ENCODE measurements at regions not wholly inside any gene's neighbourhood (a gene's known extent, or its start where the extent isn't known, plus 50 kb on each side); places are given as distances from the start of the nearest gene placed in this dataset.
"Not testable (repeated sequence)": the region's sequence is repeated elsewhere in the genome, so short reads cannot be mapped to it uniquely, and the experiment has no call there.

- TF ChIP-seq POLR2A (IDR thresholded peaks at IDR 0.05) (no peak), EP300 (IDR thresholded peaks at IDR 0.05) (no peak), POLR2AphosphoS5 (IDR thresholded peaks at IDR 0.05) (no peak)
- TF ChIP-seq, protein P1, sequence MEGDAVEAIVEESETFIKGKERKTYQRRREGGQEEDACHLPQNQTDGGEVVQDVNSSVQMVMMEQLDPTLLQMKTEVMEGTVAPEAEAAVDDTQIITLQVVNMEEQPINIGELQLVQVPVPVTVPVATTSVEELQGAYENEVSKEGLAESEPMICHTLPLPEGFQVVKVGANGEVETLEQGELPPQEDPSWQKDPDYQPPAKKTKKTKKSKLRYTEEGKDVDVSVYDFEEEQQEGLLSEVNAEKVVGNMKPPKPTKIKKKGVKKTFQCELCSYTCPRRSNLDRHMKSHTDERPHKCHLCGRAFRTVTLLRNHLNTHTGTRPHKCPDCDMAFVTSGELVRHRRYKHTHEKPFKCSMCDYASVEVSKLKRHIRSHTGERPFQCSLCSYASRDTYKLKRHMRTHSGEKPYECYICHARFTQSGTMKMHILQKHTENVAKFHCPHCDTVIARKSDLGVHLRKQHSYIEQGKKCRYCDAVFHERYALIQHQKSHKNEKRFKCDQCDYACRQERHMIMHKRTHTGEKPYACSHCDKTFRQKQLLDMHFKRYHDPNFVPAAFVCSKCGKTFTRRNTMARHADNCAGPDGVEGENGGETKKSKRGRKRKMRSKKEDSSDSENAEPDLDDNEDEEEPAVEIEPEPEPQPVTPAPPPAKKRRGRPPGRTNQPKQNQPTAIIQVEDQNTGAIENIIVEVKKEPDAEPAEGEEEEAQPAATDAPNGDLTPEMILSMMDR (IDR thresholded peaks at IDR 0.05) = no peak
- Histone ChIP-seq H3K27me3 (no peaks in the 10 kb centered on the region), H3K4me1 (no peaks in the 10 kb centered on the region), H3K27ac (no peak overlapping the region), H3K4me3 (no peak overlapping the region), H3K9me3 (no peaks in the 10 kb centered on the region), H3K36me3 (no peaks in the 10 kb centered on the region)
- DNase-seq (ENCODE audit: low spot score in 2 of 2) = no peak
These were observed 63.6 kb upstream of the HGF start for GRCh38 chr7:81833401-81833800.

DNA sequence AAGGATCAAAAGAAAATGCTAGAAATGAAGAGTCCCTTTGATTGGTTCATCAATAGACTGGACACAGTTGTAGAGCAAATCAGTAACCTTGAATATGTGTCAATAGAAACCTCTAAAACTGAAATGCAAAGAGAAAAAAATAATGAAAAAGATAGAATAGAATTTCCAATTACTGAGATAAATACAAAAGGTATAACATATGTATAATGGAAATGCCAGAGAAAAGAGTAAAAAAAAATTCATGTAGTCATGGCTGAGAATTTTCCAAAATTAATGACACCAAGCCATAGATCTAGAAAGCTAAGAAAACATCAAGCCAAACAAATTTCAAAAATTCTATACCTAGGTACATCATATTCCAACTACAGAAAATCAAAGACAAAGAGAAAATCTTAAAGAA, 62.0 kb upstream of the HGF start:
- Histone ChIP-seq H3K9me3 (no peaks in the 10 kb centered on the region), H3K4me3 (no peak overlapping the region), H3K27me3 (no peaks in the 10 kb centered on the region), H3K4me1 (no peaks in the 10 kb centered on the region), H3K36me3 (no peaks in the 10 kb centered on the region), H3K27ac (no peak overlapping the region)
- no peak for TF ChIP-seq POLR2AphosphoS5 (IDR thresholded peaks at IDR 0.05)
- TF ChIP-seq, protein P1 (IDR thresholded peaks at IDR 0.05) = no peak
- no peak for TF ChIP-seq EP300 (IDR thresholded peaks at IDR 0.05)
- no peak for TF ChIP-seq POLR2A (IDR thresholded peaks at IDR 0.05)
- DNase-seq (ENCODE audit: low spot score in 2 of 2) = no peak

GRCh38 chr7:81829511-81829910, 59.7 kb upstream of the HGF start:
- not testable (repeated sequence) for H3K4me1 ChIP-seq; DNase-seq (ENCODE audit: low spot score in 2 of 2); H3K27me3 ChIP-seq; H3K27ac ChIP-seq; H3K4me3 ChIP-seq; H3K36me3 ChIP-seq; H3K9me3 ChIP-seq
- WGBS = 70% methylated on average over 4 of the region's 4 CpGs

- H3K4me3 ChIP-seq = no peak overlapping the region
- no peaks in the 10 kb centered on the region for H3K27me3 ChIP-seq
- WGBS = 38% methylated on average over 1 of the region's 1 CpG
- no peak for TF ChIP-seq EP300 (IDR thresholded peaks at IDR 0.05)
- TF ChIP-seq POLR2AphosphoS5 (IDR thresholded peaks at IDR 0.05) = no peak
- TF ChIP-seq, protein P1 (IDR thresholded peaks at IDR 0.05) = no peak
- TF ChIP-seq POLR2A (IDR thresholded peaks at IDR 0.05) = no peak
- no peaks in the 10 kb centered on the region for H3K4me1 ChIP-seq
- H3K27ac ChIP-seq = no peak overlapping the region
- no peaks in the 10 kb centered on the region for H3K36me3 ChIP-seq
- no peak for DNase-seq (ENCODE audit: low spot score in 2 of 2)
- no peaks in the 10 kb centered on the region for H3K9me3 ChIP-seq
These were observed 53.0 kb upstream of the HGF start for GRCh38 chr7:81822811-81823210.

GRCh38 chr7:81819861-81820260, 50.0 kb upstream of the HGF start:
- Histone ChIP-seq H3K4me1 (no peaks in the 10 kb centered on the region), H3K27ac (no peak overlapping the region), H3K36me3 (no peaks in the 10 kb centered on the region), H3K9me3 (no peaks in the 10 kb centered on the region), H3K4me3 (no peak overlapping the region), H3K27me3 (no peaks in the 10 kb centered on the region)
- 47% methylated on average over 1 of the region's 1 CpG for WGBS
- no peak for TF ChIP-seq POLR2AphosphoS5 (IDR thresholded peaks at IDR 0.05)
- TF ChIP-seq, protein P1 (IDR thresholded peaks at IDR 0.05) = no peak
- TF ChIP-seq POLR2A (IDR thresholded peaks at IDR 0.05) = no peak
- TF ChIP-seq EP300 (IDR thresholded peaks at IDR 0.05) = no peak
- no peak for DNase-seq (ENCODE audit: low spot score in 2 of 2)

Data from suprapubic skin (tissue), 4 donors.